GM21576 (cell line): ENCODE measurements at regions not wholly inside any gene's neighbourhood (a gene's known extent, or its start where the extent isn't known, plus 50 kb on each side); places are given as distances from the start of the nearest gene placed in this dataset.
"Not testable (repeated sequence)": the region's sequence is repeated elsewhere in the genome, so short reads cannot be mapped to it uniquely, and the experiment has no call there.

Experiments
- ATAC-seq: cut with Tn5 transposase; IDR thresholded peaks from one replicate; pipeline ENCODE4 v1.9.1; 2021; ENCODE audit warnings: mild to moderate bottlenecking, moderate library complexity; ENCODE audit not compliant: unreplicated experiment

DNA sequence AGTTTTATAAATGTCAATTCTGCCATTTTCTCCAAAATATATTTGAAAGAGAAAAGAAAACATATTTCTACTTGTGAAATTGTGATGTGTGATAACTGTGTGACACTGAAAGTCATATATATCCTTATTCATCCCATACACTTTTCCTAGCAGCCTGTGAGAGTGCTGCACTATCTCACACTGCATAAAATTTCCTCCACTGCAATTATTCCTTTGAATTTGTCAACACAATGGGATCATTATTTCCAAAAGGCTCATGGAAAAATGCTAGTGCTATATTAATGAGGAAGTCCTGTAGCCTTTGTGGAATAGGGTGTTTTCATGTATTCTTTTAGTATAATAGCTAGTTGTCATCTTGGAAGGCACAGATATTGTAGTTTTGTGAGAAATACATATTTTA is 504.1 kb downstream of the RPL10L start:
- no peak for ATAC-seq

DNA sequence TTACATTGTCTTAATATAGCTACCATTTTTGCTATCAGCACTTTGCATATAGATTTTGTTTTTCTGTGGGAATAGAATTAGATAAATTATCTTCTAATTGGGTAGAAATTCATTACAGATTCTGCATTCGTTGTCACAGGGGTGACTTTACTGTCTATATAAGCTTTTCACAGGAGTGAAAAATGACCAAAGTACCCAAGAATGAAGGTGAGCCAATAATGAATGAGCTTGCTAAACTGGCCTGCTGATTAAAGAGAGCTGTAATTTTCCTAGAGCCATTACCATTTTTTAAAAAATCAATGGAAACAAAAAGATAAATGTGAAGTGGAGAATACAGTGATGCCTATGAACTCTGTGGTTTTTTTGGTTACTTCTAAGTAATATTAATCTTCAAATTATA is 504.6 kb downstream of the RPL10L start:
- no peak for ATAC-seq

DNA sequence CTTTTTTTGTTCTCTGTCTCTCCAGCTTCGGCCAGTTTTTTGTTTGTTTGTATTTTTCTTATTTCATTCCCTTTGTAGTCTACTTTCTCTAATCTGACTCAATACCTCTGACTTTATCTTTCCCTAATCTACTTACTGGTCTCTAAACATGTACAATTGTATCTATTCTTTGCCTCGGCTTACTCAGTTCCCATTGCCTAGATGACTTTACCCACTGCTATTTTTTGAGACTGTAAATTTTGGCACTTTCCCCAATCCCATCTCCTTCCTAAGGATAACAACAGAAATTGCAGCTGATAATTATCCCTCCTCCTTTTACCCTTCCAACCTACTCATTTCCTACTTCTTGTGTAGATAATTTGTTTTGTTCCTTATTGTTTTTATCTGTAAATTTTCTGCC is 511.1 kb downstream of the RPL10L start:
- no peak for ATAC-seq

DNA sequence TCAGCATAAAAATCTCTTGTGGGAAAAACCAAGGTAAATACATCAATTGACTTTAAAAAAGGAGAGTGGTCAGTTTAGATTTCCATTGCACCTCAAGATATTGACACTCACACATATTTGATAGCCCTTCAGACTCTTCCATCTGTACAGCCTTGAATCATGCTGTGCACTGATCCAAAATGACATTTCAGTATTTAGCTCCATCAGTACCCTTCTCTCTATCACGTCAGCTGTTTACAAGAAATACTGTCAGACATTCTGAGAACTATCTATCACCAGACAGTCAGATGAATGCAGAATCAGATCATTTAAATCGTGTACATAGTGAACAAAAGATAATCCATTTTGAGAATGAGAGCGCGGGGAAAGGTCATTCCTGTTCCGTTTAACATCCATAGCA is 511.9 kb downstream of the RPL10L start:
- ATAC-seq: no peak

DNA sequence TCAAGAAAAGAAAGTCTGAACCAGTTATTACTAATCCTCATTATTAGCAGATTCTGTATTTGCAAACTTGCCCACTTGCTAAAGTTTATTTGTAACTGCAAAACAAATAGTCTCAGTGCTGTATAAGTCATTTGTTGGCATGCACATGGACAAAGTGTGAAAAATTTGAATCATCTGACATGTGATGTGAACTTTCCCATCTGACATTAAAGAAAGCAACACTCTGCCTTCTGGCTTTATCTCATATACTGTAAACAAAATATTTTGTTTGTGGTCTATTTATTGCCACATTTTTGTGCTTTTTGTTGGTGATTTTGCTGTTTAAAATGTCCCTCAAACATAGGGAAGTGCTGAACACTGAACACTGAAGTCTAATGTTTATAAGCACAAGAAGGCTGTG is 513.8 kb downstream of the RPL10L start:
- no peak for ATAC-seq

DNA sequence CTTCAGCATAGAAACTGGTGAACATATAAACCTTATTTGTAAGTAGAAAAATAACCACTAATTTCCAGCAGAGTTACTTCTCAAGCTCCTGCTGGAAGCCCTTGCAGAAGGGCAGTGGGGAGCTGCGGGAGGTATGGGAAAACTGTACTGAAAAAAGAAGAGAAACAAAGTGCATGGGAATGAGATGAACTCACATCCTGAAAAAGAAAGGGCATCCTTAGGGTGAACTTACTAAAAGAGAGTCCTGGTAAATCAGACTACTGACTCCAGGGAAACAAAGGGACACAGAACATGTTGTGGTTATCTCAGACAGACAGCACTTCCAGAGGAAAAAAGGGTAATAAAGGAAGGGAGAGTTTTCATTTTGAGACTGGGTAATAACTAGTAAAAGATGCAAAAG is 515.1 kb downstream of the RPL10L start:
- no peak for ATAC-seq

DNA sequence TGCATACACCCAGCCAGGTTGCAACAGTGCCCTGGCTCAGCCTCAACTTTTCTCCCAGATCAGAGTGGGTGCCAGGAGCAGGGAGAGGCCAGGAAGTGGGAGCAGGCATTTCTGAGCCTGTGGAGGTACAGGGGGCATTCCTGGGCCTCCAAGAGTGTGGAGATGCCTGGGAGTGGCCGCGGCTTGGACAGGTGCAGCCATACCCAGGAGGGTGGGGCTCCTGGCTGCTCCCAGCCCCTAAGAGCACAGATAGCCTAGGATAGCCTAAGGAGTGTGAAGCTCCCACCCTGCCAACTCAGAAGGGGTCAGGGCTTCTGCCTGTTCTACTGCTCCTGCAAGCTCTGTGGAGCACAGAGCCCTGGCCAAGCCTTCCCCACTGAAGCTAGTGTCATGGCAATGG is 543.4 kb downstream of the RPL10L start:
- no peak for ATAC-seq

DNA sequence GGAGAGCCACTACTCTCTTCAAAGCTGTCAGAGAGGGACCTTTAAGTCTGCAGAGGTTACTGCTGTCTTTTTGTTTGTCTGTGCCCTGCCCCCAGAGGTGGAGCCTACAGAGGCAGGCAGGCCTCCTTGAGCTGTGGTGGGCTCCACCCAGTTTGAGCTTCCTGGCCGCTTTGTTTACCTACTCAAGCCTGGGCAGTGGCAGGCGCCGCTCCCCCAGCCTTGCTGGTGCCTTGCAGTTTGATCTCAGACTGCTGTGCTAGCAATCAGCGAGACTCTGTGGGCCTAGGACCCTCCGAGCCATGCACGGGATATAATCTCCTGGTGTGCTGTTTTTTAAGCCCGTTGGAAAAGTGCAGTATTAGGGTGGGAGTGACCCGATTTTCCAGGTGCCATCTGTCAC is 550.7 kb downstream of the RPL10L start:
- not testable (repeated sequence) for ATAC-seq

DNA sequence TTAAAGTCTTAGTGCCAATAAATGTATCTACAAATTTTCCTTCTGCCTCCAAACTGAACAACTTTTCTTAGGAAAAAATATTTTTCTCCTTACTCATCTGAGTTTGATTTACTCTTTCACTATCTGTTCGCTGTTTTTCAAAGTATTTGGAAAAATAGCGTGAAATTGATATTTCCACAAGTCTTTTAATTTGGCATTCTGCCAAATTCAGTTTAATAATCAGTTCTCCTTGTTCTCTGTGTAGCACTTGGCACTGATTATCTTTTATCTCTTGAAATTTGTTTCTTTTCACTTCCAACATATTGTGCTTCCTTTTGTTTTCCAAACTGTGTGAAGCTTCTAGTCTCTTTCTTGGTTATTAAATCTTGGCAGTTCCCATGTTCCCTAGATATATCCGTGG is 559.8 kb downstream of the RPL10L start:
- no peak for ATAC-seq

DNA sequence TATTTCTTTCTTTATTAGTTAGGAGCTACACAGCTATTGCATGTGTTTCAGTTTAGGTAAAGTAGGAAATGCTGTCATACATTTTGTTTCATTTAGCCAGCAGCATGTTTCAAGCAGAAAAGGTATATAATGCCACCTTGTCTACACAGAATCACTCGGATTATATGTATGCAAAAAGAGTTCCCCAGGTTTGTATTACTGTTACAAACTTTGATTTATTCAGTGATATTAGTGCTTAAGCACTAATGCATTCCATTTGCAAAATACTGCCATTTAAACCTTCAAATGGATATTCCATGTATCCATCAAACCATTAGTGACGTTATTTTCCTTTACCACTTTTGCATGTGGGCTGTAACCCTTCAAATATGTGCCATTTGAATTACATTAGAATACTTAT is 564.0 kb downstream of the RPL10L start:
- ATAC-seq: no peak

DNA sequence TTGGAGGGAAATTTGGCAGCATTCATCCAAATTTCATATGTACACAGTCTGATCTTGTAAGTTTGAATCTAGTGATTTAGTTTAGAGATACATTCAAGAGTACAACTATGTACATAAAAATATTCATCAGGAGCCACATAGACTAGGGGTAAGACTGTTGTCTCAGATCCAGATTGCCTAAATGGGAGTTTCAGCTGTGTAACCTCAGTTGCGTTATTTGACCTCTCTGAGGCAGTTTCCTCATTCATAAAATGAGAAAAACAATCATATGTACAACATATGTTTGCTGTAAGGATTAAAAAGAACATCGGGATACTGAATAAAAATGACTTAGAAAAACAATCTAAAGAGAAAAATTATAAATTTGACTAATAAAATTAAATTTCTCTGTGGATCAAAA is 577.5 kb downstream of the RPL10L start:
- ATAC-seq: no peak

DNA sequence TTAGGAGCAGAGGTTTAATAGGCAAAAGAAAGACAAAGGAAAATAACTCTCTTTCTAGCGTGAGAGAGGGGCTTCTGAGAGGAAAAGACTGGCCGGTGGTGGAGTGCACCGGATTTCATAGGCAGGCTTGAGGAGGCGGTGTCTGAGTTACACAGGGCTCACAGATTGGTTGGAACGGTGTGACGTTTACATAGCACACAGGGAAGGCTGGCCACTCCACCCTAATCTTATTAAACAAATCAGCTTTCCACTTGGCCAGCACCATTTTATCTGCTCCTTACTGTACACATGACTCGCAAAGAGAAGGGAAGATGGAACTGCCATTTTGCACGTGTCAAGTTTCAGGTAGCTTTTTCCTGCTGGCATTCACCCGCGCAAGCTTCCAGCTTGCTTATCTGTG is 587.7 kb downstream of the RPL10L start:
- ATAC-seq: no peak

DNA sequence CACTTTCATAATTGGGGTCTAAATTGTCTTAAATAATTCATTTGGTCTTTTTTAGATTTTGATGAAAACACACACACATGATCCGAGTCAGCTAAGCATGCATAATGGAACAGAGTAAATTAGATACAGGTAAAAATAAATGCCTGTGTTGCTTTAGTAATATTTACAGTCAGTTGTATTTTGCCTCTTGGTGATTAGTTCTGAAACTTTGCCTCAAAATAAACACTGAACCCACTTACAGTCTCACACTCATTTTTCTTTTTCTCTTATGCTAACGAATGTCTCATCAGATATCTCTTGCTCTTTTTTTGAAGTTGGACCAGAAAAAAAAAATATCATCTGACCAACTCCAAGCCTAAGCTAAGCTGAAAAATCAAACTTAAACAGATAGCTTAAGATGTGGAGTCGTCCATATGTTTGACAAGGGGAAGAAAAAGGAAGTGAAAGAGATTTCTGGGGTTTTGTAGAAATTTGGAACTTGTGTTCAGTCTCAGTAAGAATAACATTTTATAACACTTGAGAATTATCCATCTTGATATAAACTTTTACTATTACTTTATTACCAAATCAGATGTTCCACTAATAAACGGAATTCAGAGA is 592.5 kb downstream of the RPL10L start:
- no peak for ATAC-seq

DNA sequence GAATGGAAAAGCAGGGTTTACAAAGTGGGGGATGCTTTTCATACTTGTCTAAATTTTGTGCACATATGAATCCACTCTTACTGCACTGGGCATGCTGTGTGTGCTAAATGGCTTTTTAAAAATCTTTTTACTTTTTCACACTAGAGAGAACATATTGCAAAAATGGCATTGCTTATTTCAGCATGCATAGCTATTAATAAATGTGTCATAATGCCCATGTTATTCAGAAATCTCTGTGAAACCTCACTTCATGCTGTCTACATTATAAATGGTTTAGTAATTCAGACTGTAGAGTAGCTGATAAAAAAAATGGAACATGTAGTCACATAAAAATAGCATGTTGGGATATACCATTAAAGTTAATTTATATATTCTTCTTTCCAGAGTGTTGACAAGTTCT is 593.8 kb downstream of the RPL10L start:
- no peak for ATAC-seq

DNA sequence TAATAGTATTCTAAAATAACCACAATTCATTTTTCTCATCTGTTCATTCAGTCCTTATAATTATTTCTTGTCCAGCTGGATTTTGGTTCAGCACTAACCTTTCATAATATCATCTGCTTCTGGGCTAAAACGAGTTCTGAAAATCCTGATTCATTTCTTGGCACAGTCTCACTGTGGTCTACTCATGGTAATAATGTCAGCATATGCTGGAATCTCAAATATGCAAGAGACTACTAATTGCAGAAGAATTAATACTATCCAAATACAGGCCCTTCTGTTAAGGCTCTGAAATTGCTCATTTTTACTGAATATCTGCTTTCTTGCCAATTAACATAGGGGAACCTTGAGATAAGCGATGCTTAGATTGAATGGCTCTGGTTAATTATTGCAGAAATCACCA is 597.1 kb downstream of the RPL10L start:
- ATAC-seq: no peak

DNA sequence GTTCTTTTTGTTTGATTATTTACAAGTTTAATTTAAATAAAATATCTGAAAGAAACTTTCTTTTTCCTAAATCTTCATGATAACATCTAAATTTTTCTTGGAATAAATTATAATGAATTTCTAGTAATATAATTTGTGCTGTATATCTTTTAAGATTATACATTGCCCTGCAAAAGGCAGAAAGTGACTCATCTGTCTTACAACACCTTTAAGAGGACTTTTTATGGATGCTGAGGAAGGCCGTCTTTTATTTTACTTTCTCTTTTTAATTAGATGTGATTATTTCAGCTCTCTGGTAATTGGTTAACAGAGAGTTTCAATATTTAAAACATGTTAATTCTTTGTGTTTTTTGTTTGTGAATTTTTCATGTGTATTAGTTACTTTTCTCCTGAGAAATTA is 598.4 kb downstream of the RPL10L start:
- ATAC-seq: no peak

DNA sequence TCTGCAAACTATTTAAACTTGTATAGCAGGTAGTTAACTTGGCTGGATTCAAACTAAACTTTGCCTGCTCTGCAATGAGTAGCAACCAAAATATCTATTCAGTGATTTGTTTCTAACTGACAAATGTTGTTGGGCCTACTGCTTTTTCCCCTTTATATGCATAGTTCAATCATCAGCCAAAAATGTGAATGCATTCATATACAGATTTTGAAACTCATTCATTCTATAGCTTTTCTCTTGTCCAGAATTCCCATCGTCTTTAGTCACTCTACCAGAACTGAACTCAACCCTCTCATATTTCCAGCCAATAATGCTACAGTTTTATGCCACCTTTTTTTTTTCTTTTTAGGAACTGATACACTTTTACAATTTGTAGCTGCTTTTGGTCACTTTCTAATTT is 599.8 kb downstream of the RPL10L start:
- ATAC-seq: no peak

DNA sequence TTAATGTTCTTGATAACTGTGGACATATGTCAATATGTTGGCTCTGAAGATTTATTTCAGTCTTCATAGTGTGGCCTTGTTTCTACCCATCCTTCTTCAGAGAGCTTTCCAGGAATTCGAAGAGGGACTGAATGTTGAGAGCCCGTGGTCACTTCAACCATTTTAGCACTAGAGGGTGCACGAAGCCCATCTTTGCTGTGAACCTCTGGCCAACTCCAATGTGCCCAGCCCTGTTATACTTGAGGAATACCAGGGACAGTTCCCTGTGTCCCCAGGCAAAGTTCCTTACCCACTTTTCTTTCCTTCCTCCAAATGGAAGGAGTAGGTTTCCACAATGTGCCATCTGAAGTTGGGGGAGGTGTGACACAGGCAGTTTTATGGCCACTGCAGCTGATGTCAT is 603.5 kb downstream of the RPL10L start:
- ATAC-seq: no peak

DNA sequence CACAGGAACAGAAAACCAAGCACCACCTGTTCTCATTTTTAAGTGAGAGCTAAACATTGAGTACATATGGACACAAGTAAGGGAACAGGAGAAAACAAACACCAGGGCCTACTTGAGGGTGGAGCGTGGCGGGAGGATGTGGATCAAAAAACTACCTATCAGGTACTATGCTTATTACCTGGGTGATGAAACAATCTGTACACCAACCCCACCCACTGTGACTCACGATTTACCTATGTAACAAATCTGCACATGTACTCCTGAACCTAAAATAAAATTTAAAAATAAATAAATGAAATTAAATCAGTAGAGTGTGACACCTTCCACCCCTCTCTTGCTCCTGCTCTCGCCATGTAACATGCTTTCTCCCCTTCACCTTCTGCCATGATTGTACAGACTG is 615.5 kb downstream of the RPL10L start:
- ATAC-seq: no peak

DNA sequence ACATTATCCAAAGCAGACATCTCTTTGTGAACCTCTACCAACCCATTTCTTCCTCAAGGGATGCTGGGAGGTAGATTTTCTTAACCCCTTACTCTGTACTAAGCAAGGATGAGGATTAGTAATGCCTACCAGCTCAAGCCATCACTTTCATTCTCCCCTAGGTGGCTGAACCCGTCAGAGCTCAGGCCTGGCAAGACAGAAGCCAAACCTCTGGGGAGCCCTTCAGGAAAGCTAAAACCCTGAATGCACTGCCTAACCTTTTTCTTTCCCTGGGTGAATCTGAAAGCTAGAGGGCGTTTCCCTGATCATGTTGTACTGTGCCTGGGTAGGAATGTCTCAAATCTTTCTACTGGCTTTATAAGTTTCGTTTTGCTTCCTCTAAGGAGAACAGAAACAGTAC is 617.3 kb downstream of the RPL10L start:
- no peak for ATAC-seq

DNA sequence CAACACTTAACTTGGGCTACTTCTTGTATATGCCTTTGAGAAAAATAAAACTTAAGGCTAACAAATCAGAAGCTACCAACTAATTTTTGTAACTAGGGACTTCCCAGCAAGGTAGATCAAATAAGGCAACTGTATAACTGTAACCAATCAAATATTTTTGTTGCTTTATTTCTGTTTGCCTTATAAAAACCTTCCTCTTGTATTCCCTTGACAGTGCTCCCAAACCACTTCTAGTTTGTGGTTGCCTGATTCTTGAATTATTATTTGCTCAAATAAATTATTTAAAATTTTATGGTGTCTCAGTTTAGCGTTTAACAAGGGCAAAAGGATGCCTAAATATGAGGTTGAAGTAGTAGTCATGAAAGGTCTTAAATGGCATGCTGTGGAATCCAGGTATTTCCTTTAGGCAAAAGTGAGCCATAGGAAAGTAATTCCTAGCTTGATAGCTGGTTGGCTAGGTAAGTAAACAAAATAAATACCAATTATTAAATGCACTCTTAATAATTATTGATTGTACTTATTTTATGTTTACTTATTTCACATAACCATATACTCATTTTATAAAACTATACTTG is 632.6 kb downstream of the RPL10L start:
- no peak for ATAC-seq

DNA sequence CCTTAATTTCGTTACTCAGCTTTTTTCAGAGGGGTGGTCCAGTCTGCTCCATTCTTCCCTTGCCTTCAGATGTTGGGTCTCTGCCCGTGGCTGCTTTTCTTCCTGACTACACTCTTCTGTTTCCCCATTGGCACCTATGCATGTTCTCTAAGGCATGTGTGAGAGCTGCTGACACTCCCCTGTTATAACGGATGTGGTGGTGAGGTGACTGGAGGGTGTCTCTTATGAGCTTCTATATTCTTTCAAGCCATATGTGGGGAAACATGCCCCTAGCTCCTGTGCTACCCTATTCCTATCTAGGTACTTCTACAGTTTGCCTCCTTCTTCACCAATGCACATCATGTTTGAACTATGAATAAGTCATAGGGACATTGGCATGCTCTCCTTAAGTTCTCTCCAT is 643.2 kb downstream of the RPL10L start:
- no peak for ATAC-seq

DNA sequence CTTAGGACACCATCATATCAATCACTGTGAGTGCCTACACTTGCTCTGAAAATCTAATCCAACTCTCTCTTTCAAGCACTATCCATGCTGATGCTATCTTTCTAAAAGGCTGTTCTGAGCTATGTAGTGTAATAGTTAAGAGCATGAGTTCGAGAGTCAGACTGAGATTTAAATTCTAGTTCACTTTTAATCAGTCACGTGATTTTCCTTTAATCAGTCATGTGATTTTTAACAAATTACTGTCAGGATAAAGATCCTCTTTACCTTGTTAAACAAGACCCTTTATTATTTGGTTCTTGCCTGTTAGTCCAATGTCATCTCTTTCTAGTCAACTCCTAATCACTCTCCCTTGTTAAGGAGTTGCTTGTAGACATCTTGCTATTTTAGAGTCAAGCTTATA is 653.0 kb downstream of the RPL10L start:
- ATAC-seq: no peak
